Testis (tissue), 2 donors: ENCODE measurements at regions not wholly inside any gene's neighbourhood (a gene's known extent, or its start where the extent isn't known, plus 50 kb on each side); places are given as distances from the start of the nearest gene placed in this dataset.

ENCODE experiments used
- CTCF ChIP-seq, 3 experiments: fragments of 450-650 bp in 2 of 3; fragments of 200-600 bp in 1 of 3; sonication (generic) in 1 of 3; IDR thresholded peaks; one replicate each; pipeline ENCODE4 v1.5.1; 2016 to 2019; ENCODE audit warnings: antibody characterized with exemption in 3 of 3, mild to moderate bottlenecking in 2 of 3, moderate library complexity in 1 of 3
- POLR2A ChIP-seq: fragments of 450-650 bp; IDR thresholded peaks from one replicate; pipeline ENCODE4 v1.6.1; 2017; ENCODE audit warnings: antibody characterized with exemption, mild to moderate bottlenecking, moderate library complexity

- TF ChIP-seq CTCF (IDR thresholded peaks at IDR 0.05) (no peak), POLR2A (no peak)
Measured at GRCh38 chr5:93225748-93226147, 355.3 kb downstream of the NR2F1-AS1 start.
